ENCODE measurements at regions not wholly inside any gene's neighbourhood (a gene's known extent, or its start where the extent isn't known, plus 50 kb on each side); places are given as distances from the start of the nearest gene placed in this dataset.

GRCh38 chr1:209399800-209400199, 183.7 kb upstream of the CAMK1G start:
- TF ChIP-seq CTCF (conservative IDR thresholded peaks at IDR 0.05; ENCODE audit: low read length) (no peak), EZH2phosphoT487 (IDR thresholded peaks at IDR 0.05; ENCODE audit: borderline replicate concordance) (no peak)

Data from Loucy (cell line).